DMS153 treated with DMSO at 0.1 percent for 48 hours (cell line): ENCODE measurements at regions not wholly inside any gene's neighbourhood (a gene's known extent, or its start where the extent isn't known, plus 50 kb on each side); places are given as distances from the start of the nearest gene placed in this dataset.

Experiments
- DNase-seq: peaks from one replicate; lab custom pipeline; 2025; ENCODE audit not compliant: unreplicated experiment; lab: John Stamatoyannopoulos, UW

GRCh38 chr10:44476409-44477045 is 91.6 kb upstream of the CXCL12 start:
- no peak for DNase-seq

GRCh38 chr10:44477046-44477425 is 92.1 kb upstream of the CXCL12 start:
- no peak for DNase-seq

GRCh38 chr10:44478040-44478439 is 93.1 kb upstream of the CXCL12 start:
- no peak for DNase-seq

GRCh38 chr10:44478876-44479705 is 94.2 kb upstream of the CXCL12 start:
- DNase-seq = no peak

GRCh38 chr10:44492678-44493077 is 107.8 kb upstream of the CXCL12 start:
- DNase-seq = no peak

GRCh38 chr10:44498222-44498621 is 113.3 kb upstream of the CXCL12 start:
- DNase-seq = no peak

GRCh38 chr10:44500451-44500850 is 115.6 kb upstream of the CXCL12 start:
- DNase-seq = no peak

- DNase-seq = no peak
These were observed 121.5 kb upstream of the CXCL12 start for GRCh38 chr10:44506386-44506785.

GRCh38 chr10:44510379-44511115 is 125.7 kb upstream of the CXCL12 start:
- no peak for DNase-seq

- DNase-seq = no peak
These were observed 126.3 kb upstream of the CXCL12 start for GRCh38 chr10:44511166-44511565.

- DNase-seq = no peak
These were observed 126.7 kb upstream of the CXCL12 start for GRCh38 chr10:44511601-44512000.

GRCh38 chr10:44512431-44513022 is 127.6 kb upstream of the CXCL12 start:
- no peak for DNase-seq

- DNase-seq = no peak
These were observed 128.7 kb upstream of the CXCL12 start for GRCh38 chr10:44513591-44513990.

GRCh38 chr10:44516891-44517290 is 132.0 kb upstream of the CXCL12 start:
- no peak for DNase-seq

- DNase-seq = no peak
These were observed 132.7 kb upstream of the CXCL12 start for GRCh38 chr10:44517635-44518034.

- no peak for DNase-seq
These were observed 134.5 kb upstream of the CXCL12 start for GRCh38 chr10:44519361-44519760.

- no peak for DNase-seq
These were observed 135.8 kb upstream of the CXCL12 start for GRCh38 chr10:44520651-44521050.

- no peak for DNase-seq
These were observed 154.3 kb upstream of the CXCL12 start for GRCh38 chr10:44539178-44539577.

- no peak for DNase-seq
These were observed 167.8 kb upstream of the CXCL12 start for GRCh38 chr10:44552726-44553125.

GRCh38 chr10:44557596-44558191 is 172.8 kb upstream of the CXCL12 start:
- no peak for DNase-seq

GRCh38 chr10:44558521-44558920 is 173.6 kb upstream of the CXCL12 start:
- no peak for DNase-seq
